GDM1 (cell line): ENCODE measurements at regions not wholly inside any gene's neighbourhood (a gene's known extent, or its start where the extent isn't known, plus 50 kb on each side); places are given as distances from the start of the nearest gene placed in this dataset.

ENCODE experiments used
- DNase-seq: peaks from one replicate; lab custom pipeline; 2025; lab: John Stamatoyannopoulos, UW

DNA sequence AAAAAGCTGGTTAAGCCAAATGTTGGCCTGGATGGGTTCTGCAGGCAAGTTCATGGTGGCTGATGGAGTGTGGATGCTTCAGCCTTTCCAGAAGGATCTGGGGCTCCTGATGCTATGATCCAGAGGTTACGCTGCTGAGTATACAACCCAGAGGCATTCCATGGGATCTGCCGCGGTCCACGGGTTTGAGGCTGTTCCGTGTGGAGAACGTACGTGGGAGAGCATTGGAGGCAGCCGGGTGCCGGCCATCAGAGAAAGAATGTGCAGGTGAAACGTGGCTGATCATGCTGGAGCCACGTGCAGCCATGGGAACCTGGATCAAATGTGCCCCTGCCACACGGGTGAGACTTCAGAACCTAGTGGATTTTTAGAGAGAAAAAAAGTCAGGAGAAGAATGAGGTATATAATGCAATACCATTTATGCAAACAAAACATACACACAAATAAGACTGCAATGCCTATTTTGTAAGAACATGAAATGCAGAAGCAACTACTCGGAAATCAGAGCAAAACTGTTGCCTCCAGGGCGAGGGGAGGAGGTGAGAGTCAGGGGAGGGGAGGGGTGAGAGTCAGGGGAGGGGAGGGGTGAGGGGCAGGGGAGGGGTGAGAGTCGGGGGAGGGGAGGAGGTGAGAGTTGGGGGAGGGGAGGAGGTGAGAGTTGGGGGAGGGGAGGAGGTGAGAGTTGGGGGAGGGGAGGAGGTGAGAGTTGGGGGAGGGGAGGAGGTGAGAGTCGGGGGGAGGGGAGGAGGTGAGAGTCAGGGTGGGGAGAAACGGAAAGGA is 116.5 kb upstream of the C1orf174 start:
- DNase-seq: no peak

DNA sequence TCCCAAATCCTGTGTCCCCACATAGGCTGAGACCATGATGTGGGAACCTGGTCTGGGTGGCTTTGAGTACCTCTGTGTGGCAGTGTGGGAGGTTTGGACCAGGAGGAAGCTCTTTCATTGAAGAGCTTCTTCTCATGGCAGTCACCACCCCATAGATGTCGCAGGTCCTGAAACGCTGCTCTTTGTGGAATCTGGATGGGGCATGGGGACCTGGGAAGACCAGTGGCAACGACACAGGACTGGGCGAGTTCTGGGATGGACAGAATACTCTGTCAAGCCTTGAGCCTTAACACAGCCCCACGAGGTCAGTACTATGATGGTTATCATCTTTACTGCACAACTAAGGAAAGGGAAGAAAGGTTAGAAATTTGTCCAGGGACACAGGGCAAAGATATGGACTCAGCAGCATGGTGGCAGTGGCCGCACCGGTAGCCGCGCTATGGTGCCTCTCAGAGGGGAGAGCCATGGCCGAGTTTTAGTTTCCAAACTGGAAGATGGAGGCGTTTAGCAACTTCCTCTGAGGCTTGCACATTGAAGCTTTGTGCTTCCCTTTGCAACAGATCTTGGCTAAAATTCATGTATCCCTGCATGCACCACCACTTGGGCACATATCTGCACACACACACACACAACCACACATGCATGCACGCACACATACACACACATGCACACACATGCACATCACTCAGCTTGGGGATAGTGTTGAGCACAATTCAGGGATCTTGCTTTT is 117.7 kb upstream of the C1orf174 start:
- DNase-seq: no peak

DNA sequence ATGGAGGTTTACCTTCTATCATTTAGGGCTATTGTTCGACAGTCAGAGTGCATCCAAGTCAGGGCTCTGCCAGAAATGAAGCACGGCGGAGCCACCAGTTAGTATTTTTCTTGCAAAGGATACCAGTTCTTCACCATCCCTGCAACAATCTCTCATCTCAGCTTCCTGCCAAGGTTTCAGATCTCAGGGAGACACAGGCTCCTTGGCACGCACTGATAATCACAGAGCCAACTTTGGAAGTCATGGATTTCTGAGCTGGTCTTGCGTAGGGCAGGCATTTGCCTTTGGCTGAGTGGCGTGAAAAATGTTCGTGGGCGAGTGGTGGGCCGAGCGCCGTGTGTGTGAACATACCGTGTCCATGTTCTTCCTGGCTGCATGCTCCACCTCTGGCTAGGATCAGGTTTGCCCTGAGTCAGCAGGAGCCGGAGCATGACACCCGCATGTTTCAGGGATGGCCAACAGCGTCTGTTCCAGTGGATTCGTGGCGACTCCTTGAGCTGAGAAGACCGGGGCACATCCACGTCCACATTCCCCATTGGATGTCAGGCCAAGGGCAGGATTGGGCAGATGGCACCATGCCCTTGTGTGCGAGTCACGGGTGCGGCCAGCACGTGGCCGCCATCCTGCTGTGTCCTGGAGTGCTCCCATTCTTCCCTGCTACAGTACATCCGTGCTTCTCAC is 118.5 kb upstream of the C1orf174 start:
- DNase-seq: no peak

DNA sequence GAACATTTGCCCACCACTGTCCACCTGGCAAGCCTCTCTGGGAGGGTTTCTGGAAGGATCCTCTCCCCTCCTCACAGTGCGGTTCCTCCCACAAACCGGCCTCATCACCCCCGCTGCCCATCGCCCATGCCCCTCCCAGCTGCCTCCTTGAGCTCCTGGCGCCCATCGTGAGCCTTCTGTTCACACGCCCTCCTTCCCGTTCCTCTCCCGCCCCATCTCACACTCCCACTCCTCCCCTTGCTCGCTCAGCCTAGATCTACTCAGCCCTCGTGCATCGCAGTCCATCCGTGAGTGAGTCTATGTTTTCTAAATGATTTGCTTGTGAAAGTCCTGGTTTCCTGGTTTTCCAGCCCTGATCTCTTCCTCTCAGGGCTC is 119.1 kb upstream of the C1orf174 start:
- DNase-seq: no peak

DNA sequence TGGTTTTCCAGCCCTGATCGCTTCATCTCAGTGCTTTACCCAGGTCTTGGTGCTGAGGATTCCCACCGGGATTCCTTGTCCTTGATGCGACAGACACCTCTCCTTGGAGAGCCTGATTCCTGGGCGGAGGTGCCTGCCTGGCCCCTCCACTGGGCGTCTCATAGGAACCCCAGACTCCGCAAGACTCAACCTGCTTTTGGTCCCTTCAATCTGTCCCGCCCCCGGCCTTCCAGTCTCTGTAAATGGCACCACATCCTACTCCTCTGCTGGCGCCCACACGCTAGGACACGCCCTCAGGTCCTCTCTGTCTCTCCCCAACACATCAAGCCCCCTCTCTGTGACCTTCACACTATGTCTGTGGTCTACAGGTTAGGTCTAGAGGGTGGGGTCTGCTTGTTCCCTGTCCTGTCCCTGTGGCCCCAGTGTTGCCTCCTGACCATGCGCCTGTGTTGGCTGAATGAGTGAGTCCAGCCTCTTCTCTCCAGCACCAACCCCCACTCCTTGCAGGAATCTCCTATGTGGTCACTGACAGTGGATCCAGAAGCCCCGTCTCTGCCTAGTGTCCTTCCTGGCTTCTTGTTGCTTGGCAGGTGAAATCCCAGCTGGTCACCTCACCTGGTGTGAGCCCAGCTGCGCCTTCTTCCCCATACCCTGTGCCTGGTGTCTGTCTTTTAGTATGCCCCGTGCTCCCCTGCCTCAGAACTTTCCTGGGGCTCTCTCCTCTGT is 119.7 kb upstream of the C1orf174 start:
- DNase-seq: no peak

DNA sequence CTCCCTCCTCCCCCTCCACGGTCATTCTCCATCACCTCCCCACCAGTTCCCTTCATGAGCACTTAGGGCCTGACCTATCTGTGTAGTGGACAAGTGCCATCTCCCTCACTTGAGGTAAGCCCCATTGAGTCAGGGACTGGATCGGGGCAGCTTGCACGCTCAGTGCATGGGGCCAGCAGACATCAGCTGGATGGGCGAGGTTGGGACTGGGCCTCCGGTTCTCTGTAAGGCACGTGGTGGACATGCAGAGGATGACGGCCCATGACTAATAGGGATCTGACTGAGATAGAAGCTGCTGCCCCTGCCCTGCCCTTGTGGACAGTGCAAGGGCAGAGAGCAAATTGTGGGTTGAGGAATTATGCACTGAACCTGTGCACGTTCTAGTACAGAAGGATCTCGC is 120.4 kb upstream of the C1orf174 start:
- DNase-seq: no peak

DNA sequence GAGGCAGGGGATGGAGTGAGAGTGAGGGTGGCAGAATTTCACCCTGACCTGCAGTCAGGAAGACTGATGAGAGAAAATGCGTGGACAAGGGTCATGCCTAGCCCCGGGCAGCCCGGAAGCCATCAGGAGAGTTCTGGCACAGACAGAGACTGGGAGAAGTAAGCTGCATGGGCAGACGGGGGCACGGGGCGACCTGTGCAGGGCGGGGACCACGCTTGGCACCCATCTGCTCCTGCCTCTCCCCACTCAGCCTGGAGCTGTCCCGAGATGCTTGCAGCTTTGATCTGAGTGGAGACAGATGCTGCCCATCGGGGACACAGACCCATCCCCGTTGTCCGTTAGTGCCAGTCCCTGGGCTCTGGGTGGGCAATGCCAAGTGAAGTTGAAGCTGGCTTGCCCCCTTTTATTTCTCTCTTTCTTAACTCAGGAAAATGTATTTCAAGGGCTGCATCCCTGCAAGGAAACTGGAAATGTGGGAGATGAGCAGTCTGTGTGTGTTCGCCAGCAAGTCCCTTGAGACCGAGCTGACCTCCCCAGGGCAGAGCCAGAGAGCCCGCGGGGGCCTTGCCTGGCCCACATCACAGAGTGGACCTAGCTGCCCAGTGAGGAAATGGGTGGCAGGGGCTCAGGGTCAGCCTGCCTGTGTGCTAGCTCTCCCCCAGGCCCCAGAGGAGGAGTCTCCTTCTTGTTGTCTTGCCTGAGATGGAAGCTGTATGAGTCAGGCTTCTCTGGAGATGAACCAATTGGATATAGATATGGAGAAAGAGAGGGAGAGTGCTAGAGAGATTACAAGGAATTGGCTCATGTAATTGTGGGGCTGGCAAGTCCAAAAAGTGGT is 121.3 kb upstream of the C1orf174 start:
- DNase-seq: no peak

DNA sequence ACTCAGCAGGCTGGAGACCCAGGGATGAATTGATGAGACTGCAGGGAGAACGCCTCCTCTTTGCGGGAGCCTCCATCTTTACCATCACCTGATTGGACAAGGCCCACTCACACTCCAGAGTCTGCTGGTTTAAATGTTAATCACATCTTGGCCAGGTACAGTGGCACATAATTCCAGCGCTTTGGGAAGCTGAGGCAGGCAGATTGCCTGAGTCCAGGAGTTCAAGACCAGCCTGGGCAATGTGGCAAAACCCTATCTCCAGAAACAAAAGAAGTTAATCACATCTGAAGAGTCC is 121.8 kb upstream of the C1orf174 start:
- no peak for DNase-seq

DNA sequence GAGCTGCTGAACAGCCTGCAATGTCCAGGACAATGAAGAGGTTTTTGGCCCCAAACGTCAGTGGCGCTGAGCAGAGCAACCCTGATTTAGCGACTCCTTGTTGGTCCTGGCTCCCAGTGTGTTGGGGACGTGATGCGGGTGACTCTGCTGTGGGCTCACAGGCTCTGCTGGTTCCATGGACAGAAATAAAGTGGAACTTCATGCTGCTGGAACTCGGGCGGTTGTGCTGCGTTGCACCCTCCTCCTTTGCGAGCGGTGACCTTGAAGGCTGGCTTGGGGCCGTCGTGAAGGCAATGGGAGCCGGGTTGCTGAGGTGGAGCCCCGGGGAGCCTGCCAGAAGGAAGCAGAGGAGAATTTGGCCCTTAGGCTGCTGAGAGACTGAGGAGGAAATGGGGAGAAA is 122.6 kb upstream of the C1orf174 start:
- no peak for DNase-seq

DNA sequence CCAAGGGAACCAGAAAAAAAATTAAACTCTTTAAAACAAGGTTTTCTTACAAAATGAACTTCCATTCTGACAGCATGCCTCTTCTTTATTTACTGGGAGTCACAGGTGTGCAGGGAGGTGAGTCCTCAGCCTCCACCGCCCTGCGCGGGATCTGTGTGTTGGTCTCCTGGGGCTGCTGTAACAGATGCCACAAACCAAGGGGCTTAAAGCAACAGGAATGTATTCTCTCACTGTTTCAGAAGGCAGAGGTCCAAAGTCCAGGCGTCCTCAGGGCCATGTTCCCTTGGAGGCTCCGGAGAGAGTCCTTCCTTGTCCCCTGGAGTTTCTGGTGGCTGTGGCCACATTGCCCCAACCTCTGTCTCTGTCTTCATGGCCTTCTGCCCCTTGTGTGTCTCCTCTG is 123.6 kb upstream of the C1orf174 start:
- no peak for DNase-seq

DNA sequence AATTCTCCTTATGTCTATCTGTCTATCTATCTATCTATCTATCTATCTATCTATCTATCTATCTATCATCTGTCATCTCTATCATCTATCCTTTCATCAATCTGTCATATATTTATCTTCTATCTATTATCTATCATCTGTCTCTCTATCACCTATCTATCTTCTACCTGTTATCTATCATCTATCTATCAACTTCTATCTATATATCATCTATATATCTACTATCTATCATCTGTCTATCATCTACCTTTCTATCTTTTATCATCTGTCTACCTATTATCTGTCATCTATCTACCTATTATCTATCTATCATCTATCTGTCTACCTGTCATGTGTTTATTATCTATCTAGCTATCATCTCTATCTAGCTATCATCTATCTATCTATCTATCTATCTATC is 124.7 kb upstream of the C1orf174 start:
- DNase-seq: no peak

DNA sequence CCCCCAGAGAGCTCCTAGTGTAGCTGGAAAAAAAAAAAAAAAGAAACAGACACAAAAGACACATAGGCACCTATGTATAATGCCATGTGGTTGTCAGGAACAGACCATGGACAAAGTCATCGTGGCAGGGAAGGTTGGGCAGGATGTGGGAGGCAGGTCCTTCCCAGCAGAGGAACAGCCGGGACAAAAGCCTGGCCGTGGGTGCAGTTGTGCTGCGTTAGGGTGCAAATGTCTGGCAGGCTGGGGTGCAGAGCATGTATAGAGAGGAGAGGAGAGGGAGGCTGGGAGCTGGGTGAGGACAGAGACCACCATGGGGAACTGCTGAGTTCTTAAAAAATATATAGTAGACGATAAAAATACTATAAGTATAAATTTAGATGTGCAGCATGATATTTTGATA is 125.7 kb upstream of the C1orf174 start:
- DNase-seq: no peak

DNA sequence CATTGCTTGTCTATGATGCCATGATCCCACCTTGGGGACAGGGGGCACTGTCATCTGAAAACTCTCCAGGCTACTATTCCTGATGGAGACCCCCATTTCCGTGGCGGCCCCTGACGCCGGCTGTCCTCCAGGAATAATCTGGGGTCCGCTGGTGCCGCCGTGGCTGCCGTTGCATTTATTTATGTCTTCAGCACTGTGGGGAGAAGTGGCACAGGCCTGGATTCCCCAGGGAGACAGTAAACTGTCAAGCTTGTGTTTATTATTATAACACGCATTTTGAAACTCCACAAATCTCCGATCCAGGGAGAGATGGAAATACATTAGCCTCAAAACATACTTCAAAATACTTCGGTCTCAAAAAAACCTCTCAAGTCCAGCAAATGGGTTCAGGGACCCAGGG is 126.9 kb upstream of the C1orf174 start:
- DNase-seq: no peak

DNA sequence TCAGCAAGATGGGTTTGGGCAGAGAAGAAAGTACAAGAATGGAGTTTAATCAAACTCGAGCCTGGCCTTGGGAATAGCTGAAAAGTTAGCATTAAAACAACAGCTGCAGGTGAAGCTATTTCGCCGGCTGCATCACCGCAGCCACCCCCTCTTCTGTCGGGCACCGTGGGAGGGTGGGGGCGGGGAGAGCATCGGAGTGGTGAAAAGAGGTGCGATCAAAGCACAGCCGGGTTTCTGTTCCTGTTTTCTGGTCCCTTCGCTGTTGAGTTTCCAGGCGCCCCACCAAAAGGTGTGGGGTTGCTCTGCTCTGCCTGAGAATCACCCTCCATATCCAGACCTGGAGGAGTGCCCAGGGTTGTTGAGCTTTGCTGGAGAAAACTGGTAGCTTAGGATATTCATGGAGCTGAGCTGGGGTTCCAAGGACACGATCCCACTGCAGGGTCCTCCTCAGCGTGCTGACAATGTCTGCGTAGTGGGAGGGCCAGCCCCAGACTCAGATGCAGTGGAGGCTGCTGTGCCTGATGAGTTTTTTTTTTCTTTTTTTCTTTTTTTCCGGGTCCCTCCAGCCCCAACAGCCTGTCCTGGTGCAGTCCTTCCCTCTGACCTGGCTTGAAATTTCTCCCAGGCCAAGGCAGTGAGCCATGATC is 127.5 kb upstream of the C1orf174 start:
- no peak for DNase-seq

DNA sequence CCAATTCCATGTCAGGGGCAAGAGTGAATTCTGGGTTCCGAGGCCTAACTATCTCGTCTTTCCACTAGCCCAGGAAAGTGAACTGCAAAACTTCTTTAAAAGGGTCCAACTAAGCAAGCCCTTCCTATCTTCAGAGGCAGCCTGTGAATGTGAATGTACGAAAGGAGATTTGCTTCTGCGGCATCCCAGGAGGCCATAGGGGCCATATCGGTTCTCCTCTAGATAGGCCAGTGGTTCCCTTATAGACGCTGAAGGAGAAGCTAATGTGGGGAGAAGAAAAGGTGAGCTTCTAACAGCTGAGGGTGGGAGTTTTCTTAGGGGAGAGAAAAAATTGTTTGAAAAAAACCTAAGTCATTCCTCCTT is 128.0 kb upstream of the C1orf174 start:
- no peak for DNase-seq

DNA sequence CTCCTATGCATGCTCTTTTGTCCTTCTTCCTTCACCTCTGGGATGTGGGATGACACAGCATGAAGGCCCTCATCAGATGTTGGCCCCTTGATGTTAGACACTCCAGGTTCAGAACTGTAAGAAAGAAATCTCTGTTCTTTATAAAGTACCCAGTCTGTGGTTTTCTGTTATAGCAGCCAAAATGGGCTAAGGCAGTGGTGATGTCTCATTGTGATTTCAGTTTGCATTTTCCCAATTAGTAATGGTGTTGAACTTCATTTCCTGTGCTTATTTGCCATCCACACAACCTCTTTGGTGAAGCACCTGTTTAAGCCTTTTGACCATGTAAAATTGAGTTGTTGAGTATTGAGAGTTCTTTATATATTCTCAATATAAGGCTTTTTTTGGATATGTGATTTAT is 129.3 kb upstream of the C1orf174 start:
- no peak for DNase-seq

DNA sequence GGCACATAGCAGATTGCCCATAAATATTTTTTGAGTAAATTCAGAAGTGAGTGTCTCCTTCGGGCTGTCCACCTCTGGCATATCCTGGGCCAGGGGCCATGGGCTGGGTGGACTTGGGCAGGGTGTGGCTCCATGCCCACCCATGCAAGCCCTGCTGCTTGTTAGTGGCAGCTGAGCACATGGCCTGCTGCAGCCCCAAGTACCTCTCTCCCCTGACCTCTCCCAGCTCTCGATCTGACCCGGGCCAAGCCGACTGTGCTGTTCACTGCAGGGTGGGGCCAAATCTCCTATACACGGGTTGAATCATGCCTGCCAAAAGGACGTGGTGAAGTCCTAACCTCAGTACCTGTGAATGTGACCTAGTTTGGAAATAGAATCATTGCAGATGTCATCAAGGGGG is 132.5 kb upstream of the C1orf174 start:
- DNase-seq: no peak

DNA sequence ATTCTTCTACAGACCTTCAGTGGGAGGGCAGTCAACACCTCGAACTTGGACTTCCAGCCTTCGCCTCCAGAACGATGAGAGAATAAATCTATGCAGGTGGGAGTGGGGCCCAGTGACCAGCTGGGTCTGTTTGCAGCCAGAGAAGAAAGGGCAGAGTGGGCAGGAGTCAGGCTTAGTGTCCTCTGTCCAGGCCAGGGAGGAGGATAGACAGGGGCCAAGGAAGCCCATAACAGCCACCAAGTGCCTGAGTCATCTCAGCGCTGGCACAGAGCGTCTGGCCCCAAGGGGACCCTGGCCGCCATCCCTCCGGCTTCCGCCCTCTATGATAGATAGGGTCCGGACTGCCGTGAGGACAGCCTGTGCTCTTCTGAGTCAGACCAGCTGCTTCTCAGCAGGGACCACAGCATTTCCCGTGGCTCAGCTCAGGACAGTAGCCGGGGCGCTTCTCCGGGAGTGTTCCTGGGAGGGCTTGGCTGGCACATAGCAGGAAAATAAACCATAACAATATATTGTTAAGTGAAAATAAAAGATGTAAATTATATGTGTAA is 133.1 kb upstream of the C1orf174 start:
- DNase-seq: no peak

DNA sequence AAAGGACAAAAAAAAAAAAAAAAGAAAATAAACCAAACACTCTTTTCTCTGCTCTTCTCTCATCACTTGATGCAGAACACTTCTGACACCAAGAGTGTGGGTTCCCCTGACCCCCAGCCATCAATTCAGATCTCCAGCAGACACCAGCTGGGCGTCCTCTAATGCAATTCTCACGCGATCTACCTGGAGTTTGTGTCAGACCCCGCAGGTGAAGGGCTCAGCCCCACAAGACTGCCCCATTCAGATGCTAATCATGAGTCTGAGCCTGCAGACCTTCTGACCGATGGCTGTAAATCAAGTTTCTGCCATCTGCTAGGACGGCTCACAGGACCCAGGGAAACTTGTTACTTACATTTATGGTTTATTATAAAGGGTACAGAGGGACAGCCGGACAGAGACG is 133.6 kb upstream of the C1orf174 start:
- DNase-seq: no peak

DNA sequence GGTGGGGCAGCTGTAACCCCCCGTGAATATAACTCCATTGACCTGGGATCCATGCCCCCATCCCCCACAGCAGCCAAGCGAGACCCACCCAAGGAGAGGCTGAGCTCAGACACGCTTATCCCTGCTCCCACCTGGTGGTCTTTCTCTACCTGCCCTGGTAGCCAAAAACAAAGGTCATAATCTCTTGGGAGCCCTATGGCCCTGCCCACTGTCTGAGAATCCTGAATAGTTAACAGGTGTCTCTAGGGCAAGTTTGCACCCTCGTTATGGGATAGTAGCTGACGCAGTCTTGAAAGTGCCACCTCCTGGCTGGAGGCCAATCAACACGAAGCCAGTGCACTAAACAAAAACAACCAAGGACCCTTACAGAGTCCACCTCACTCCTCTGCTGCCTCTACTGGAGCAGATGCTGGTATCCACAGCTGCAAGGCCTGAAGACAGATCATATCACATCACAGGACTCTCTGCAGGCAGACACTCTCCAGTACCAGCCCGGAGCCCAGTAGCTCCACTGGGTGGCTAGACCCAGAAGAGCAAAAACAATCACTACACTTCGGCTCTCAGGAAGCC is 134.3 kb upstream of the C1orf174 start:
- DNase-seq: no peak

DNA sequence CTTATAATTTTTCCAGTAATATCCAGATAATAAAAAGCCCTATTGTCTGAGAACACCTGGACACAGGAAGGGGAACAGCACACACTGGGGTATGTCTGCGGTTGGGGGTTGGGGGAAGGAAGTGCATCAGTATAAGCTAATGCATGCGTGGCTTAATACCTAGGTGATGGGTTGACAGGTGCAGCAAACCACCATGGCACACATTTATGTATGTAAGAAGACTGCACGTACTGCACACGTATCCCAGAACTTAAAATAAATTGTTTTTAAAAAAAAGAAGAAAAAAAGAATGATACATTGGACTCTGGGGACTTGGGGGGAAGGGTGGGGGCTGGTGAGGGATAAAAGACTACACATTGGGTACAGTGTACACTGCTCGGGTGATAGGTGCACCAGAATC is 144.9 kb upstream of the C1orf174 start:
- DNase-seq: no peak
